ENCODE measurements at regions not wholly inside any gene's neighbourhood (a gene's known extent, or its start where the extent isn't known, plus 50 kb on each side); places are given as distances from the start of the nearest gene placed in this dataset.

- DNase-seq: no peak
Observed at GRCh38 chr22:47225080-47225930, 462.9 kb downstream of the TBC1D22A start.
